ENCODE measurements at regions not wholly inside any gene's neighbourhood (a gene's known extent, or its start where the extent isn't known, plus 50 kb on each side); places are given as distances from the start of the nearest gene placed in this dataset.

- TF ChIP-seq ZNF645 (tag by site-specific recombination; IDR thresholded peaks at IDR 0.05) (no peak), TCF7L2 (IDR thresholded peaks at IDR 0.05; ENCODE audit: borderline replicate concordance, low read depth, low read length) (no peak), TSHZ1 (tag by site-specific recombination; IDR thresholded peaks at IDR 0.05; ENCODE audit: borderline replicate concordance) (no peak), ZNF544 (tag by site-specific recombination; IDR thresholded peaks at IDR 0.05) (no peak), ZNF555 (tag by site-specific recombination; conservative IDR thresholded peaks at IDR 0.05) (no peak), GLI2 (tag by site-specific recombination; IDR thresholded peaks at IDR 0.05; ENCODE audit: borderline replicate concordance, low read depth) (no peak), ZNF701 (tag by site-specific recombination; IDR thresholded peaks at IDR 0.05) (no peak), ZNF184 (tag by site-specific recombination; IDR thresholded peaks at IDR 0.05) (no peak), ZNF549 (tag by site-specific recombination; IDR thresholded peaks at IDR 0.05) (no peak), SCRT2 (tag by site-specific recombination; IDR thresholded peaks at IDR 0.05) (no peak)
- TF ChIP-seq, protein P1, sequence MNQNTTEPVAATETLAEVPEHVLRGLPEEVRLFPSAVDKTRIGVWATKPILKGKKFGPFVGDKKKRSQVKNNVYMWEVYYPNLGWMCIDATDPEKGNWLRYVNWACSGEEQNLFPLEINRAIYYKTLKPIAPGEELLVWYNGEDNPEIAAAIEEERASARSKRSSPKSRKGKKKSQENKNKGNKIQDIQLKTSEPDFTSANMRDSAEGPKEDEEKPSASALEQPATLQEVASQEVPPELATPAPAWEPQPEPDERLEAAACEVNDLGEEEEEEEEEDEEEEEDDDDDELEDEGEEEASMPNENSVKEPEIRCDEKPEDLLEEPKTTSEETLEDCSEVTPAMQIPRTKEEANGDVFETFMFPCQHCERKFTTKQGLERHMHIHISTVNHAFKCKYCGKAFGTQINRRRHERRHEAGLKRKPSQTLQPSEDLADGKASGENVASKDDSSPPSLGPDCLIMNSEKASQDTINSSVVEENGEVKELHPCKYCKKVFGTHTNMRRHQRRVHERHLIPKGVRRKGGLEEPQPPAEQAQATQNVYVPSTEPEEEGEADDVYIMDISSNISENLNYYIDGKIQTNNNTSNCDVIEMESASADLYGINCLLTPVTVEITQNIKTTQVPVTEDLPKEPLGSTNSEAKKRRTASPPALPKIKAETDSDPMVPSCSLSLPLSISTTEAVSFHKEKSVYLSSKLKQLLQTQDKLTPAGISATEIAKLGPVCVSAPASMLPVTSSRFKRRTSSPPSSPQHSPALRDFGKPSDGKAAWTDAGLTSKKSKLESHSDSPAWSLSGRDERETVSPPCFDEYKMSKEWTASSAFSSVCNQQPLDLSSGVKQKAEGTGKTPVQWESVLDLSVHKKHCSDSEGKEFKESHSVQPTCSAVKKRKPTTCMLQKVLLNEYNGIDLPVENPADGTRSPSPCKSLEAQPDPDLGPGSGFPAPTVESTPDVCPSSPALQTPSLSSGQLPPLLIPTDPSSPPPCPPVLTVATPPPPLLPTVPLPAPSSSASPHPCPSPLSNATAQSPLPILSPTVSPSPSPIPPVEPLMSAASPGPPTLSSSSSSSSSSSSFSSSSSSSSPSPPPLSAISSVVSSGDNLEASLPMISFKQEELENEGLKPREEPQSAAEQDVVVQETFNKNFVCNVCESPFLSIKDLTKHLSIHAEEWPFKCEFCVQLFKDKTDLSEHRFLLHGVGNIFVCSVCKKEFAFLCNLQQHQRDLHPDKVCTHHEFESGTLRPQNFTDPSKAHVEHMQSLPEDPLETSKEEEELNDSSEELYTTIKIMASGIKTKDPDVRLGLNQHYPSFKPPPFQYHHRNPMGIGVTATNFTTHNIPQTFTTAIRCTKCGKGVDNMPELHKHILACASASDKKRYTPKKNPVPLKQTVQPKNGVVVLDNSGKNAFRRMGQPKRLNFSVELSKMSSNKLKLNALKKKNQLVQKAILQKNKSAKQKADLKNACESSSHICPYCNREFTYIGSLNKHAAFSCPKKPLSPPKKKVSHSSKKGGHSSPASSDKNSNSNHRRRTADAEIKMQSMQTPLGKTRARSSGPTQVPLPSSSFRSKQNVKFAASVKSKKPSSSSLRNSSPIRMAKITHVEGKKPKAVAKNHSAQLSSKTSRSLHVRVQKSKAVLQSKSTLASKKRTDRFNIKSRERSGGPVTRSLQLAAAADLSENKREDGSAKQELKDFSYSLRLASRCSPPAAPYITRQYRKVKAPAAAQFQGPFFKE (tag by site-specific recombination; IDR thresholded peaks at IDR 0.05; ENCODE audit: borderline replicate concordance) = no peak
- CTCF ChIA-PET = interaction anchor here (0.6 to 1.2 kb wide), 2 partner anchors 11 to 29 kb away, joined by 3 to 4 read pairs; no protein-coding TSS in a partner anchor
- Histone ChIP-seq H3K4me3 (ENCODE audit: low read depth, low read length) (no peak overlapping the region), H3K36me3 (ENCODE audit: control insufficient read depth in 2 of 2, insufficient read depth in 1 of 2, low read length in 2 of 2) (no peaks in the 10 kb centered on the region), H3K4me1 (ENCODE audit: control insufficient read depth, insufficient read depth, low read length) (no peaks in the 10 kb centered on the region), H3K9me3 (ENCODE audit: control insufficient read depth, insufficient read depth, low read depth, low read length) (no peaks in the 10 kb centered on the region), H3K27ac (ENCODE audit: extremely low read depth, low read depth, low read length) (no peak overlapping the region)
- POLR2A ChIA-PET = no interaction called here
Observed at GRCh38 chr9:13816837-13817236, 497.1 kb downstream of the NFIB start.

DNA sequence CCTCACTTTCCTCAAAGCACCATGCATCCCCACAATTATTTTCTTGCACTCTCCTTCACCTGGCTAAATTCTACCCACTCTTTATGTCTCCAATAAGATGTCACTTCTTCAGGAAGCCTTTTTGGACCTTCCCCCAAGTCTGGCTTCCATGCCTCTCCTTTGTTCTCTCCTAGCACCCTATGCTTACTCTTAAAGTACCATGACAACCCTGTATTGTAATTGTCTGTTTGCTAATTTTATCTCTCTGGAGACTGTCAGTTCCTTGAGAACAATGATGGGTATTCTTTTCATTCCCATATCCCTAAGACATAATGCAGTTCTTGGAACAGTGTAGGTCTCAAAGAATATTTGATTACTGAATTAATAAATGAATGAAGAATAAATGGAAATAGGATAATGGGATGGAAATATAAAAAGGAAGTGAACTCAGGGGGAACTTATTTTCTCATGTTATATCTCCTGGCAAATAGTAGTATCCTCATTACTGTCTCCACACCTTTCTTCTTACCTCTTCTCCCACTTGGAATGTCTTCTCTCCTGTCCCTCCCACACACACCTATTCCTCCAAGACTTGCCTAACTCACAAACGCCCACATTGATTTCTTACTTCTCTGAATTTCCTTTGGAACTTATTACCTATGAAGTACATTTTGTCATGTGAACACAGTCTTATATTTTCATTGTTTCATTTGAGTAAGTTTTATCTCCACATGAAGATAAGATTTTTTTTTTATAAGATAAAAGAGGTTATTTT is 499.1 kb downstream of the NFIB start:
- ChIA-PET POLR2A (no interaction called here), CTCF (no interaction called here)
- no peaks in the 10 kb centered on the region for H3K9me3 ChIP-seq (ENCODE audit: control insufficient read depth, insufficient read depth, low read depth, low read length)
- no peaks in the 10 kb centered on the region for H3K4me1 ChIP-seq (ENCODE audit: control insufficient read depth, insufficient read depth, low read length)
- H3K4me3 ChIP-seq (ENCODE audit: low read depth, low read length) = no peak overlapping the region
- H3K36me3 ChIP-seq (ENCODE audit: control insufficient read depth in 2 of 2, insufficient read depth in 1 of 2, low read length in 2 of 2) = no peaks in the 10 kb centered on the region
- TF ChIP-seq SCRT1 (tag by site-specific recombination; IDR thresholded peaks at IDR 0.05; ENCODE audit: borderline replicate concordance) (no peak), ZNF670 (tag by site-specific recombination; IDR thresholded peaks at IDR 0.05; ENCODE audit: low read depth) (no peak), SP2 (tag by site-specific recombination; IDR thresholded peaks at IDR 0.05) (no peak), PRDM1 (tag by site-specific recombination; IDR thresholded peaks at IDR 0.05) (no peak), ZNF426 (tag by site-specific recombination; IDR thresholded peaks at IDR 0.05) (no peak), ZNF239 (tag by site-specific recombination; IDR thresholded peaks at IDR 0.05) (no peak), ZNF132 (tag by site-specific recombination; IDR thresholded peaks at IDR 0.05; ENCODE audit: borderline replicate concordance) (no peak), ZNF488 (tag by site-specific recombination; IDR thresholded peaks at IDR 0.05) (no peak)
- TF ChIP-seq, protein P2, sequence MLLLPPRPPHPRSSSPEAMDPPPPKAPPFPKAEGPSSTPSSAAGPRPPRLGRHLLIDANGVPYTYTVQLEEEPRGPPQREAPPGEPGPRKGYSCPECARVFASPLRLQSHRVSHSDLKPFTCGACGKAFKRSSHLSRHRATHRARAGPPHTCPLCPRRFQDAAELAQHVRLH (tag by site-specific recombination; IDR thresholded peaks at IDR 0.05) = no peak
- no peak overlapping the region for H3K27ac ChIP-seq (ENCODE audit: extremely low read depth, low read depth, low read length)

All from HEK293 (cell line).